ENCODE measurements at regions not wholly inside any gene's neighbourhood (a gene's known extent, or its start where the extent isn't known, plus 50 kb on each side); places are given as distances from the start of the nearest gene placed in this dataset.

- H3K9me2 ChIP-seq (ENCODE audit: insufficient read depth): no peaks in the 10 kb centered on the region
- H3K27ac ChIP-seq: no peak overlapping the region
- H3K36me3 ChIP-seq (ENCODE audit: low read depth): no peaks in the 10 kb centered on the region
- ChIA-PET CTCF (no interaction called here), POLR2A (ENCODE audit: unreplicated experiment) (no interaction called here)
- H4K20me1 ChIP-seq (ENCODE audit: insufficient read depth): no peaks in the 10 kb centered on the region
- no peaks in the 10 kb centered on the region for H3K4me1 ChIP-seq (replicated peaks; ENCODE audit: insufficient read depth)
- no peak overlapping the region for H3K4me2 ChIP-seq
- H3K4me3 ChIP-seq: no peak overlapping the region
- no TSS peak for BruUV-seq (replicated peaks)
- H3K9me3 ChIP-seq (ENCODE audit: insufficient read depth, low read depth): no peaks in the 10 kb centered on the region
- H2AFZ ChIP-seq: no peak overlapping the region
- no peak for DNase-seq
- intact Hi-C loops (cut with micrococcal nuclease; ENCODE audit: unreplicated experiment): no loop called here
- H3K79me2 ChIP-seq (ENCODE audit: low read depth): no peaks in the 10 kb centered on the region
- TF ChIP-seq CTCF (conservative IDR thresholded peaks at IDR 0.05): no peak
- TF ChIP-seq EZH2 (IDR thresholded peaks at IDR 0.05; ENCODE audit: low read depth): no peak
- H3F3A ChIP-seq (ENCODE audit: insufficient read depth, low read depth): no peaks in the 10 kb centered on the region
- no peaks in the 10 kb centered on the region for H3K27me3 ChIP-seq (ENCODE audit: insufficient read depth, low read depth)
Measured at GRCh38 chr5:52010454-52010853, 627.2 kb downstream of the ISL1 start.

- intact Hi-C loops (cut with micrococcal nuclease; ENCODE audit: unreplicated experiment): no loop called here
- ChIA-PET CTCF (no interaction called here), POLR2A (ENCODE audit: unreplicated experiment) (no interaction called here)
- Histone ChIP-seq H3K4me2 (no peak overlapping the region), H3K9me3 (ENCODE audit: insufficient read depth, low read depth) (no peaks in the 10 kb centered on the region), H2AFZ (no peak overlapping the region), H3K9me2 (ENCODE audit: insufficient read depth) (no peaks in the 10 kb centered on the region), H3F3A (ENCODE audit: insufficient read depth, low read depth) (no peaks in the 10 kb centered on the region), H3K36me3 (ENCODE audit: low read depth) (no peaks in the 10 kb centered on the region), H3K27me3 (ENCODE audit: insufficient read depth, low read depth) (no peaks in the 10 kb centered on the region), H4K20me1 (ENCODE audit: insufficient read depth) (no peaks in the 10 kb centered on the region), H3K4me1 (replicated peaks; ENCODE audit: insufficient read depth) (no peaks in the 10 kb centered on the region), H3K27ac (no peak overlapping the region), H3K4me3 (no peak overlapping the region), H3K79me2 (ENCODE audit: low read depth) (no peaks in the 10 kb centered on the region)
- TF ChIP-seq CTCF (conservative IDR thresholded peaks at IDR 0.05): no peak
- no peak for TF ChIP-seq EZH2 (IDR thresholded peaks at IDR 0.05; ENCODE audit: low read depth)
- no TSS peak for BruUV-seq (replicated peaks)
- DNase-seq: no peak
Measured at GRCh38 chr5:52013523-52013922, 630.3 kb downstream of the ISL1 start.

GRCh38 chr5:52015760-52016159 lies 632.5 kb downstream of the ISL1 start:
- Histone ChIP-seq H3K4me2 (no peak overlapping the region), H3K4me3 (no peak overlapping the region), H3K79me2 (ENCODE audit: low read depth) (no peaks in the 10 kb centered on the region), H4K20me1 (ENCODE audit: insufficient read depth) (no peaks in the 10 kb centered on the region), H3K27ac (no peak overlapping the region), H3K27me3 (ENCODE audit: insufficient read depth, low read depth) (no peaks in the 10 kb centered on the region), H3K36me3 (ENCODE audit: low read depth) (no peaks in the 10 kb centered on the region), H3K9me2 (ENCODE audit: insufficient read depth) (no peaks in the 10 kb centered on the region), H2AFZ (no peak overlapping the region), H3K4me1 (replicated peaks; ENCODE audit: insufficient read depth) (no peaks in the 10 kb centered on the region), H3K9me3 (ENCODE audit: insufficient read depth, low read depth) (no peaks in the 10 kb centered on the region), H3F3A (ENCODE audit: insufficient read depth, low read depth) (no peaks in the 10 kb centered on the region)
- POLR2A ChIA-PET (ENCODE audit: unreplicated experiment): interaction anchor here (0.7 kb wide), 1 partner anchor 32 kb away, joined by 7 read pairs; no protein-coding TSS in a partner anchor
- no TSS peak for BruUV-seq (replicated peaks)
- CTCF ChIA-PET: no interaction called here
- no peak for DNase-seq
- TF ChIP-seq CTCF (conservative IDR thresholded peaks at IDR 0.05) (no peak), EZH2 (IDR thresholded peaks at IDR 0.05; ENCODE audit: low read depth) (no peak)
- intact Hi-C loops (cut with micrococcal nuclease; ENCODE audit: unreplicated experiment): no loop called here

Data from PC-9 (cell line).